HT1080 (cell line): ENCODE measurements at regions not wholly inside any gene's neighbourhood (a gene's known extent, or its start where the extent isn't known, plus 50 kb on each side); places are given as distances from the start of the nearest gene placed in this dataset.

Source experiments
- DNase-seq: peaks from one replicate; pipeline ENCODE4 v3.0.0-alpha.2; 2015; ENCODE audit warnings: low read depth

- DNase-seq = no peak
Measured at GRCh38 chr2:238558456-238559099, 131.9 kb downstream of the ASB1 start.

GRCh38 chr2:238560234-238560633, 133.5 kb downstream of the ASB1 start:
- no peak for DNase-seq

- peak; percentile 48 for DNase-seq
Measured at GRCh38 chr2:238561230-238561629, 134.5 kb downstream of the ASB1 start.

- DNase-seq = no peak
Measured at GRCh38 chr2:238562446-238562845, 135.7 kb downstream of the ASB1 start.

DNA sequence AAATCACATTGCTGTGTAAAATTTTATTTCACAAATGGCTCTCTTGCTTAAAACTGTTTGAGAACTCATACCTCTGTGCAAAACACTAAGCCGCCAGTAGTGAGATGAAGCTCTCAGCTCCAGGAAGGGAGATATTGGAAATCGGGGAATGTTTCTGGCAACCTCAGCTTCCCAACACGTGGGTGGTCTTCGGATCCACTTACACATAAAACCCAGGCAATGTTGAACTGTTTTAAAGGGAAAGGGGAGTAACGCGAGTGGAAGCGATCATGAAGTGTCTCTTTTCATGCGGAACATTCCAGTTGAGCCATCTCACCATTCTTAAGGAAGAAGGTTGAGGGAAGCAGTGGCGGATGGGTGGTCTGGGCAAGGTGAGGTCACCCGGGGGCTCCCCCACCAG, 136.8 kb downstream of the ASB1 start:
- no peak for DNase-seq

- DNase-seq = no peak
Measured at GRCh38 chr2:238564286-238564920, 137.7 kb downstream of the ASB1 start.

DNA sequence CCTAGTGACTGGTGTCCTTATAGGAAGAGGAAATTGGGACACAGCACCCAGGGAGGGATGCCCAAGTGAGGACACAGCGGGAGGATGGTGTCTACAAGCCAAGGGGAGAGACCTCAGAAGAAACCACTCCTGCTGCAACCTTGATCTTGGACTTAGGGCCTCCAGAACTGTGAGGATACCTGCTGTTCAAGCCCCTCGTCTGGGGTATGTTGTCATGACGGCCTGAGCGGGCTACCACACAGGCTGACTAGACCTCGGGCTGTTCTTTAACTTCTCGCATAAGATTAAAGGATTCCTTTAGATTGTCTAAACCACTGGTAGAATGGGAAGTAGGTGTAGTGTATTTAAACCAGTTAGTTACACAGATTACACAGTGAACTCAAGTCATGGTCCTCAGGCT, 138.3 kb downstream of the ASB1 start:
- no peak for DNase-seq

- no peak for DNase-seq
Measured at GRCh38 chr2:238566001-238566645, 139.4 kb downstream of the ASB1 start.

DNA sequence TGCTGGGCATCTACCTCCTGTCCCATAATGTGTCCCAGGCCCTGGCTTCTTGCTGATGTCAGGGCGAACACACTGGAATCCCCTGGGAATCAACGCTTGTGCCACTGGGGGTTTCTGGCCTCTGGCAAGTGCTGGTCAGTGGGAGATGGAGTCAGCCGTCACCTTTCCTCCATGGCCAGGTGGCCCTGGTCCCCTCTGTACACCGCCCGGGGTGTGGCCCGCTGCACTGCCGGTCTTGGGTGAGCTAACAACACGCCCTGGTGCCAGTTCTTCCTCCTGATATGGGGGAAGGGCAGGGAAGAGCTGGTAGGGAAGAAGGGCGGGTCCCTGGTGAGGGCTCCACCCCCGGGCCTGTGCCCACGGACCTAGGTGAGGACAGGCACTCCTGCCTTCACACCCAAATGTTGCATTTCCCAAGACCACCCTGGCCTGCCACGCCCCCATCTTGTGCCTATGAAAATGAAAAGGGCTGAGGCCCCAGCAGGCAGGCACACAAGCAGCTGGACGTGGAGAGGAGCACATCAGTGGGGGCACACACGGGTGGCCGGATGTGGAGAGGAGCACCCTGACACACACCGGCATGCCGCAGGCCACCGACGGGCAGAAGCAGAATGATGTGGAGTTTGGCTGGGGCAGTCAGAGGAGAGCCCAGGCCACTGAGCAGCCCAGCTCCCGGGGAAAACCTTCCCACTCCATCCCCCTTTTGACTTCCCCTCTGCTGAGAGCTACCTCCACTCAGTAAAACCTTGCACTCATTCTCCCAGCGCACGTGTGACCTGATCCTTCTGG, 140.5 kb downstream of the ASB1 start:
- no peak for DNase-seq

DNA sequence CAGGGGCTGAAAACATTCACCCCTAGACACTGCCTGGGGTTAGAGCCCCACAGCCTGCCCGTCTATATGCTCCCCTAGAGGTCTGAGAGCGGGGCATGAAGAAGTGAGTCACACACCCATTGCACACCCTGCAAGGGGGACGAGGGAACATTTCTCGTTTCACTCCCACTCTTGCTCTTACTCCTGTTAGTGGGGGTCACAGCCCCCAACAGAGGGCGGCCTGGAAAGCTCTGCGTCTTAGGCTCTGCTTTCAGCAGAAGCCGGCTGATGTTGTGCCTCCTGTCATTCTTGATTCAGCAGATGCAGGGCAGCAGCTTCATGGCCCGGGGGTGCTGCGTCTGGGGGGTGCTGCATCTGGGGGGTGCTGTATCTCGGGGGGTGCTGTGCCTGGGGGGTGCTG, 141.3 kb downstream of the ASB1 start:
- DNase-seq = no peak

GRCh38 chr2:238568455-238569440, 142.0 kb downstream of the ASB1 start:
- DNase-seq = no peak

- DNase-seq = no peak
Measured at GRCh38 chr2:238569507-238570195, 142.9 kb downstream of the ASB1 start.

DNA sequence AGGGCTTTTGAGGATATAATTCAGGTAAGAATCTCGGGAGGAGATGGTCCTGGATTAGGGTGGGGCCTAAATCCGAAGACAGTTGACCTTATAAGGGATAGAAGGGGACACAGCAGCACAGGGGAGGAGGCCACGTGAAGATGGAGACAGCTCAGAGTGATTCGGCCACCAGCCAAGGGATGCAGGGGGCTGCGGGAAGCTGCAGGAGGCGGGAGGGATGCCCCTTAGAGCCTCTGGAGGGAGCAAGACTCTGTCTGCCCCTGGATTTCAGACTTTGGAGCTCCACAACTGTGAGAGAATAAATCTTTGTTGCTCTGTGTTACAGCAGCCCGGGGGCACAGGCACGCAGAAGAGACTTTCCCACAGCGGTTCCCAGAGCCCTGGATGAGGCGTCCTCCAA, 143.7 kb downstream of the ASB1 start:
- DNase-seq = no peak

- no peak for DNase-seq
Measured at GRCh38 chr2:238570926-238571325, 144.2 kb downstream of the ASB1 start.

GRCh38 chr2:238571661-238572372, 145.1 kb downstream of the ASB1 start:
- no peak for DNase-seq

GRCh38 chr2:238573065-238573778, 146.5 kb downstream of the ASB1 start:
- DNase-seq = no peak

DNA sequence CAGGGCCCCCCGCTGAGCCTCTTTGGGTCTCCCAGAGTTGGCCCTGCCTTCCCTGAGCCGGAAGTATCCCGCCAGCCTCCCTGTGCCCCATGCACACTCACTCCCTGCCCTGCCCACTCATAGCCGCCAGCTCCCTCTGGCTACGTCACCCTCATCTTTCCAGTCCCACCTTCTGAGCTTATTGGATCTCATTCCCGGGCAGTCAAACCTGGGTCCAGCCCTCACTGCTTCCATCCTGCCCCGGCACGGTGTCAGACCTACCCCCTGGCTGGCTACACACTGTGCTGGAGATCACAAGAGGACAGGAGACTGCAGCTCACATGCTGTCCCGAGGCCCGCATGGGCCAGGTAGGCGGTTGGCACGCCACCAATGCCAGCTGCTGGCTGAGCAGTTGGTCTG, 147.2 kb downstream of the ASB1 start:
- DNase-seq = no peak

DNA sequence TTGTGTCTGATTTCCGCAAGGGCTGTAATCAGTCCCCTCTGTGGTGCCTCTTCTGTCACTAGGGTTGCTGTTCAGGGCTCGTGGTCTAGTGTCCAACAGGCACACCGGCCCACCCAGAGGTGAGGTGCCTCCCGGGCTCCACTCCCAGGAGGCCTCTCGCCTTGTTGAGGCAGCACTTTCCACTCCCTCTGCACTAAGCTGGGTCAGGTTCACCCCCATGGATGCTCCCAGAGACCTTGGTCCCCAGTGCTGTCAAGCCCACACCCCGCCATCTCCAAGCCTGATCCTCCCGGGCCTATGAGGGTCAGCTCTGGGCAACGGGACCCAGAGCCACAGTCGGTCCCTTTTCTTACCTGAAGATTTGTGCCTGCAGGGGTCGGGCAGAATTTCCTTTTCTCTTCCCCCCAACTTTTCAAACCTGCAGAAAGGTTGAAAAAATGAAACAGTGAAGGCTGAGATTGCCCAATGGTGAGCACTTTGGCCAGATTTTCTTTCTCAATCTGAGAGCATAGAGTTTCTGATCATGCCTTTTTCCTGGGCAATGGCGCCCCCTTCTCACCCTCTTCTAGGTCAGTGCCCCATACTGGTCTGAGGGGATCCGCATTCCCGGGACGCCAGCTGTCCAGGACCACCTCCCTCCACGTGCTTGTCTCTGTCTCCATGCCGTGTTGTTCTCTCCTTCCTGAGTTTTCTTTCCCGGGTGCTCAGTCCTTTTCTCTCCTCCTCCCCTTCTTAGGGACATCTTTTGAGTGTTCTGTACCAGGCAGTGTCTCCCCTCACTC, 148.0 kb downstream of the ASB1 start:
- no peak for DNase-seq
